Mammary epithelial cell (primary cell): ENCODE measurements at regions not wholly inside any gene's neighbourhood (a gene's known extent, or its start where the extent isn't known, plus 50 kb on each side); places are given as distances from the start of the nearest gene placed in this dataset.
"Not testable (repeated sequence)": the region's sequence is repeated elsewhere in the genome, so short reads cannot be mapped to it uniquely, and the experiment has no call there.

Experiments used
- CTCF ChIP-seq, 2 donors: IDR thresholded peaks in 1 of 2; conservative IDR thresholded peaks in 1 of 2; 2 replicates each; pipeline ENCODE4 v1.5.1; 2011 to 2012; ENCODE audit warnings: inconsistent platforms in 2 of 2, low read length in 2 of 2, mild to moderate bottlenecking in 2 of 2, control low read depth in 1 of 2, low read depth in 1 of 2; ENCODE audit not compliant: insufficient read depth in 1 of 2; ENCODE audit errors: extremely low read depth in 1 of 2
- EZH2 ChIP-seq: IDR thresholded peaks from 2 replicates; pipeline ENCODE4 v1.6.1; 2012; ENCODE audit warnings: low read length, inconsistent platforms, borderline replicate concordance

DNA sequence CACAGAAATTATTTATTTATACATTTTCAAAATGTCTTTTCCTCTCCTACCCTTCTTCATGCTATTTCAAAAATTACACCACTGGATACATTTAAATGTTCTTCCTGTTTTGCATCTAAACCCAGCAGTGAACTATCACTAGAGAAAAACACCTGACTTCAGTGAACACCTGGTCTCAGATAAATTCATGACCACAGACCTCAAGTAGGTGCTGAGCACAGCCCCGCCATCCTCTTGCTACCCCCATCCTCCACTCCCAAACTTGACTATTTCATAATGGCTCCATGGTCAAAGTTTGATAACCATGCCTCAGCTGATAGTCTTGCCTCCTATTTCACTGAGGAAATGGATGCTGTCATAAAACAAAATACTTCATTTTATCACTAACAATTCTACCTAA is 56.6 kb upstream of the POMZP3 start:
- TF ChIP-seq CTCF (conservative IDR thresholded peaks at IDR 0.05 in 1 of 2, IDR thresholded peaks at IDR 0.05 in 1 of 2; ENCODE audit: extremely low read depth in 1 of 2, insufficient read depth in 1 of 2, low read depth in 1 of 2, low read length in 2 of 2); EZH2: not testable (repeated sequence)
